DMS53 (cell line): ENCODE measurements at regions not wholly inside any gene's neighbourhood (a gene's known extent, or its start where the extent isn't known, plus 50 kb on each side); places are given as distances from the start of the nearest gene placed in this dataset.
A peak's percentile ranks its signal among the peaks of the same experiment; 100 is the strongest.
"Not testable (repeated sequence)": the region's sequence is repeated elsewhere in the genome, so short reads cannot be mapped to it uniquely, and the experiment has no call there.

ENCODE experiments used
- DNase-seq: peaks from one replicate; lab custom pipeline; 2025; lab: John Stamatoyannopoulos, UW

GRCh38 chr9:82116556-82116955 is 128.0 kb downstream of the SPATA31D1 start:
- DNase-seq = no peak

DNA sequence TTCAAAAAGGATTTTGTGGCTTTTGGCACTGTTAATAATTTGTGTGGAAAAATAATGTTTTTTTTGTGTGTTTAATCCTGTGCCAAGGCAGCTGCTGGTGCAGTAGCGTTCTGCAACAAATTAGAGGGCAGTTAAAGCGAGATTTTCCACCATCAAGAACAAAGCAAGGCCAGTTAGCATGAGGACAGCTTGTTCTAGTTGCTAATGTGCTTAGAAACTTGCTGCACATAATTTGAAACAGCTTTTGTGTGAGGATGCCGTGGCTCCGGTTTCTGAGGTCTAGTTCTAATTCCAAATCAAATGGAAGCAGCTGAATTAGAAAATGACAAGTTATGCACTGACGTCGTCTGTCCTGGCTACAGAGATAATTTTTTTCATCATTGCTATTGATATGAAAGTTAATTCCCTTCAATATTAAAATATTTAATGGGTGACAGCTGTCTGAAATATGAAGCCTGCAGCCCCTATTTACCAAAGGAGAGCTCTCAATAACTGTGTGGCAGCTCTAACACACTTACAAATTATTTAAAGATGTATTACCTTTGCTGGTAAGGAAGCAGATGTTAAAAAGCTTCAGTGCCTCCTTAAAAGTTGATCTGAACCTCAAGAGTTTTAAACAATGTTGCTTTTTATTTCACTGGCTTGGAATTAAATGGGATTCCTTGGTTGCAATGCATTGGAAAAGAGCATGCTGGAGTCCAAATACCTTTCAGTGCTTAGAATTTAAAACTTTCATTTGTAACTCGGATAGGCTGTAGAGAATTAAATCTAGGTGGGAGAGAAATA is 128.6 kb downstream of the SPATA31D1 start:
- no peak for DNase-seq

- DNase-seq = no peak
Measured at GRCh38 chr9:82122731-82123130, 134.2 kb downstream of the SPATA31D1 start.

- DNase-seq = no peak
Measured at GRCh38 chr9:82124090-82124489, 135.5 kb downstream of the SPATA31D1 start.

- DNase-seq = no peak
Measured at GRCh38 chr9:82126256-82126655, 137.7 kb downstream of the SPATA31D1 start.

GRCh38 chr9:82127465-82127864 is 138.9 kb downstream of the SPATA31D1 start:
- DNase-seq = no peak

- no peak for DNase-seq
Measured at GRCh38 chr9:82128011-82128696, 139.6 kb downstream of the SPATA31D1 start.

- DNase-seq = no peak
Measured at GRCh38 chr9:82129708-82130107, 141.1 kb downstream of the SPATA31D1 start.

- DNase-seq = no peak
Measured at GRCh38 chr9:82130331-82131042, 141.9 kb downstream of the SPATA31D1 start.

GRCh38 chr9:82131072-82131471 is 142.5 kb downstream of the SPATA31D1 start:
- DNase-seq = no peak

- DNase-seq = no peak
Measured at GRCh38 chr9:82132024-82132423, 143.5 kb downstream of the SPATA31D1 start.

DNA sequence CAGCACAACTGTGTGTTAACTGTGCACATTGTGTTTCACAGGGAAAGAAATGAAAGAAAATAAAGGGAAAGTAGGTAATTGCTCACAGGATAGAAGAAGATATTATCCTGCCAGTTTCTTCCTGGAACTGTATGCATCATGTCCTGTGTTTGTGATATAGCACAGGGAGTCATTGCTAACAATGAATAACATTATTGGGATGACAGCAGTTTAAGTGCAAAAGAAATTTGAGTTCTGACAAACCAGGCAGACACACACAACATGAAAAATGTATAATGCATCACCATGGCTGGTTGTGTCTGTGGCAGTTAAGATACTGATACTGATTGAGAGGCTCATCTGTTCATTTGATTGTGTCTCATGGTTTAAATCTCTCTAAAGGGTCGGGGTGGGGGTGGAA is 145.4 kb downstream of the SPATA31D1 start:
- no peak for DNase-seq

- DNase-seq = no peak
Measured at GRCh38 chr9:82135106-82135505, 146.5 kb downstream of the SPATA31D1 start.

DNA sequence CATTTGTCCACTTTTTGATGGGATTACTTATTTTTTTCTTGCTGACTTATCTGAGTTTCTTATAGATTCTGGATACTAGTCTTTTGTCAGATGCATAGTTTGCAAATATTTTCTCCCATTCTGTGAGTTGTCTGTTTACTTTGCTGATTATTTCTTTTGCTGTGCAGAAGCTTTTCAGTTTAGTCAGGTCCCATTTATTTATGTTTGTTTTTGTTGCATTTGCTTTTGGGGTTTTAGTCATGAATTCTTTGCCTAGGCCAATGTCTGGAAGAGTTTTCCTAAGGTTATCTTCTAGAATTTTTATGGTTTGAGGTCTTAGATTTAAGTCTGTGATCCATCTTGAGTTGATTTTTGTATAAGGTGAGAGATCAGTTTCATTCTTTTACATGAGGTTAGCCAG is 149.5 kb downstream of the SPATA31D1 start:
- not testable (repeated sequence) for DNase-seq

DNA sequence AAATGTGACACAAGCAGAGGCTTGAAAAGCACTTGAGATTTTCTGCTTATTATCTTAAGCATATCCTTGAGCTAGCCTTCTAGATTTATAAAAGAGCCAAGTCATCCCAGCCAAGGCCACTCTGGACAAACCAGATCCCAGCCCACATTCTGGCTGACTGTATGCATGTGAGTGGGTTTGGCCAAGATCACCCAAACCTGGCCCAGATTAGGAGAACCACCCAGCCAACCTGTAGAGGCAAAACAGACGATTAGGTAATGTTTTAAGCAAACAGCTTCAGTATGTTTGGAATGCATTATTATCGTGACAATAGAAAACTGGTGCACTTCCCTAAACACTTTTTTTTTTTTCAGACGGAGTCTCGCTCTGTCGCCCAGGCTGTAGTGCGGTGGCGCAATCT is 151.9 kb downstream of the SPATA31D1 start:
- peak; percentile 14 for DNase-seq

- no peak for DNase-seq
Measured at GRCh38 chr9:82144803-82145202, 156.2 kb downstream of the SPATA31D1 start.

GRCh38 chr9:82146677-82147076 is 158.1 kb downstream of the SPATA31D1 start:
- DNase-seq = no peak

GRCh38 chr9:82147798-82148425 is 159.3 kb downstream of the SPATA31D1 start:
- no peak for DNase-seq

DNA sequence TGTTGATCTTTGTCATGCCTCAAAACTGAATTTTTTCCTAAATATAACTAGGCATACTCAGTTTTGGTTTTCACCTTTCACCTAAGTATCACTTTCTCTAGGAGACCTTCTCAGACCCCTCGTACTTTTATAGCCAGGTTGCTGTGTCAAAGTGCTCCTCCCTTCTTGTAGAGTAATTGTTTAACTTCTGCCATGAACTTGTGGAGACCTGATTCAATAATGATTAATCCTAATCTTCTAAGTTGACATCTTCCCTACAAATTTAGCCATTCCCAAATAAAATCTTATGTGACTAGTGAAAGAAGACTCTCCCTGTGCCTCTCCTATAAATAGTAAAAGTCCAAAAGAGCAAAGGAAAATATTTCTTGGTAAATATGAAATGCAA is 159.8 kb downstream of the SPATA31D1 start:
- DNase-seq = no peak

GRCh38 chr9:82148901-82149461 is 160.4 kb downstream of the SPATA31D1 start:
- peak; percentile 12 for DNase-seq

GRCh38 chr9:82149501-82149946 is 161.0 kb downstream of the SPATA31D1 start:
- DNase-seq = no peak

DNA sequence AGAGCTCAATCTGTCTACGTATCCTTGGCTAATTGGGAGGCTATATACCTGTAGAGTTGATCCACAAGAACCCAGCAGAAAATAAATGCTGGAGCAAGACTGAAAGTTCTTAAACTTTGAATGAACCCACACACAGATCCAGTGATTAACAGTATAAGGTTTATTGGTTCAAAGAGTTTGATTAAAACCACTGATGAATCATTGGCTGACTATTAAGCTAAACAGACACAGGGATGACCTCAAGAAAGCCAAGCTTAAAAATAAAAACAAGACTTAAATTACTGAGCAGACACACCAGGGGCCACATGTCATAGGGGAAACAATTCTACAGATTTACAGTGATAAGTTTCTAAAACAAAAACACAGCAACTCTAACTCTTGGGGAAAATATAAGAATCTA is 163.6 kb downstream of the SPATA31D1 start:
- no peak for DNase-seq
